HEK293 (cell line): ENCODE measurements at regions not wholly inside any gene's neighbourhood (a gene's known extent, or its start where the extent isn't known, plus 50 kb on each side); places are given as distances from the start of the nearest gene placed in this dataset.

ENCODE experiments used
- CTCF ChIA-PET: fragments of 350-600 bp; formaldehyde crosslinking; extraction: SDS; loops from one replicate; lab custom pipeline; 2021; ENCODE audit warnings: antibody characterized with exemption; lab: Yijun Ruan, JAX
- POLR2A ChIA-PET: fragments of 300-600 bp; formaldehyde crosslinking; extraction: SDS; loops from one replicate; lab custom pipeline; 2020; ENCODE audit warnings: antibody characterized with exemption, inconsistent platforms; lab: Yijun Ruan, JAX
- H3K27ac ChIP-seq: fragments of 200-500 bp; sonication (Bioruptor generic); 2 replicates; pipeline ENCODE4 v1.5.1; 2014; ENCODE audit warnings: low read depth, low read length, control low read depth, inconsistent platforms; ENCODE audit errors: extremely low read depth
- H3K36me3 ChIP-seq, 2 experiments: fragments of 200-500 bp in 1 of 2; sonication (Bioruptor generic) in 1 of 2; 1 replicate in 1 of 2; 2 replicates in 1 of 2; pipeline ENCODE4 v1.5.1; 2014 to 2017; ENCODE audit warnings: inconsistent platforms in 2 of 2, low read length in 2 of 2; ENCODE audit not compliant: control insufficient read depth in 2 of 2, insufficient read depth in 1 of 2
- H3K4me1 ChIP-seq: fragments of 200-500 bp; sonication (Bioruptor generic); 2 replicates; pipeline ENCODE4 v1.5.1; 2014; ENCODE audit warnings: mild to moderate bottlenecking, low read length, inconsistent platforms; ENCODE audit not compliant: control insufficient read depth, insufficient read depth
- H3K4me3 ChIP-seq: 2 replicates; pipeline ENCODE4 v1.5.1; 2011; ENCODE audit warnings: low read depth, mild to moderate bottlenecking, control low read depth, low read length, moderate library complexity
- H3K9me3 ChIP-seq: fragments of 200-500 bp; sonication (Bioruptor generic); 2 replicates; pipeline ENCODE4 v1.5.1; 2014; ENCODE audit warnings: low read depth, low read length, inconsistent platforms; ENCODE audit not compliant: control insufficient read depth, insufficient read depth
- KLF8 ChIP-seq: fragments of 450-650 bp; formaldehyde crosslinking; IDR thresholded peaks from 2 replicates; pipeline ENCODE4 v1.5.1; 2016; ENCODE audit warnings: missing biosample characterization, missing genetic modification characterization
- MZF1 ChIP-seq: fragments of 450-650 bp; formaldehyde crosslinking; IDR thresholded peaks from 2 replicates; pipeline ENCODE4 v1.5.1; 2017; ENCODE audit warnings: missing biosample characterization, missing genetic modification characterization, borderline replicate concordance
- ZBTB7A ChIP-seq: fragments of 450-650 bp; formaldehyde crosslinking; IDR thresholded peaks from 2 replicates; pipeline ENCODE4 v1.5.1; 2016; ENCODE audit warnings: low read depth, missing biosample characterization, missing genetic modification characterization
- ZNF114 ChIP-seq: fragments of 450-650 bp; formaldehyde crosslinking; IDR thresholded peaks from 2 replicates; pipeline ENCODE4 v1.5.0; 2017; ENCODE audit warnings: missing biosample characterization, missing genetic modification characterization
- ZNF133 ChIP-seq: fragments of 450-650 bp; formaldehyde crosslinking; IDR thresholded peaks from 2 replicates; pipeline ENCODE4 v1.5.1; 2016; ENCODE audit warnings: missing biosample characterization, missing genetic modification characterization
- ZNF146 ChIP-seq: fragments of 450-650 bp; formaldehyde crosslinking; IDR thresholded peaks from 2 replicates; pipeline ENCODE4 v1.5.1; 2016; ENCODE audit warnings: missing biosample characterization, missing genetic modification characterization
- ZNF155 ChIP-seq: fragments of 450-650 bp; formaldehyde crosslinking; IDR thresholded peaks from 2 replicates; pipeline ENCODE4 v1.5.1; 2016; ENCODE audit warnings: missing biosample characterization, missing genetic modification characterization
- ZNF169 ChIP-seq: fragments of 450-650 bp; formaldehyde crosslinking; IDR thresholded peaks from 2 replicates; pipeline ENCODE4 v1.5.1; 2016; ENCODE audit warnings: missing biosample characterization, missing genetic modification characterization
- ZNF19 ChIP-seq: fragments of 450-650 bp; formaldehyde crosslinking; IDR thresholded peaks from 2 replicates; pipeline ENCODE4; 2016; ENCODE audit warnings: missing biosample characterization, missing genetic modification characterization, low read depth
- ZNF223 ChIP-seq: fragments of 450-650 bp; formaldehyde crosslinking; IDR thresholded peaks from 2 replicates; pipeline ENCODE4 v1.5.1; 2016; ENCODE audit warnings: missing biosample characterization, missing genetic modification characterization
- ZNF416 ChIP-seq: fragments of 450-650 bp; formaldehyde crosslinking; IDR thresholded peaks from 2 replicates; pipeline ENCODE4 v1.5.1; 2016; ENCODE audit warnings: missing biosample characterization, missing genetic modification characterization
- ZNF529 ChIP-seq: fragments of 450-650 bp; formaldehyde crosslinking; IDR thresholded peaks from 2 replicates; pipeline ENCODE4 v1.5.1; 2017; ENCODE audit warnings: missing genetic modification characterization, missing biosample characterization; ENCODE audit not compliant: insufficient replicate concordance
- ZNF610 ChIP-seq: fragments of 450-650 bp; formaldehyde crosslinking; IDR thresholded peaks from 2 replicates; pipeline ENCODE4 v1.5.1; 2016; ENCODE audit warnings: missing biosample characterization, missing genetic modification characterization, borderline replicate concordance
- ZNF621 ChIP-seq: fragments of 450-650 bp; formaldehyde crosslinking; IDR thresholded peaks from 2 replicates; pipeline ENCODE4 v1.5.1; 2017; ENCODE audit warnings: missing biosample characterization, missing genetic modification characterization
- ZNF626 ChIP-seq: fragments of 450-650 bp; sonication (Bioruptor Pico); formaldehyde crosslinking; IDR thresholded peaks from 2 replicates; pipeline ENCODE4 v1.5.1; 2018; ENCODE audit warnings: missing biosample characterization, missing genetic modification characterization, inconsistent platforms
- TF ChIP-seq, protein P1 (sequence below): fragments of 450-650 bp; formaldehyde crosslinking; IDR thresholded peaks from 2 replicates; pipeline ENCODE4 v1.5.1; 2016; ENCODE audit warnings: missing biosample characterization, missing genetic modification characterization
- TF ChIP-seq, protein P2 (sequence below): fragments of 450-650 bp; formaldehyde crosslinking; IDR thresholded peaks from 2 replicates; pipeline ENCODE4 v1.5.1; 2016; ENCODE audit warnings: missing biosample characterization, missing genetic modification characterization
- TF ChIP-seq, protein P3 (sequence below): fragments of 450-650 bp; formaldehyde crosslinking; IDR thresholded peaks from 2 replicates; pipeline ENCODE4 v1.5.1; 2016; ENCODE audit warnings: missing biosample characterization, missing genetic modification characterization
- TF ChIP-seq, protein P4 (sequence below): fragments of 450-650 bp; formaldehyde crosslinking; IDR thresholded peaks from 2 replicates; pipeline ENCODE4 v1.5.1; 2016; ENCODE audit warnings: missing biosample characterization, missing genetic modification characterization
- TF ChIP-seq, protein P5 (sequence below): fragments of 450-650 bp; formaldehyde crosslinking; IDR thresholded peaks from 2 replicates; pipeline ENCODE4 v1.5.1; 2017; ENCODE audit warnings: missing biosample characterization, missing genetic modification characterization
- TF ChIP-seq, protein P6 (sequence below): fragments of 450-650 bp; formaldehyde crosslinking; IDR thresholded peaks from 2 replicates; pipeline ENCODE4 v1.5.1; 2016; ENCODE audit warnings: missing biosample characterization, missing genetic modification characterization
- TF ChIP-seq, protein P7 (sequence below): fragments of 450-650 bp; formaldehyde crosslinking; IDR thresholded peaks from 2 replicates; pipeline ENCODE4 v1.5.1; 2016; ENCODE audit warnings: missing biosample characterization, missing genetic modification characterization

DNA sequence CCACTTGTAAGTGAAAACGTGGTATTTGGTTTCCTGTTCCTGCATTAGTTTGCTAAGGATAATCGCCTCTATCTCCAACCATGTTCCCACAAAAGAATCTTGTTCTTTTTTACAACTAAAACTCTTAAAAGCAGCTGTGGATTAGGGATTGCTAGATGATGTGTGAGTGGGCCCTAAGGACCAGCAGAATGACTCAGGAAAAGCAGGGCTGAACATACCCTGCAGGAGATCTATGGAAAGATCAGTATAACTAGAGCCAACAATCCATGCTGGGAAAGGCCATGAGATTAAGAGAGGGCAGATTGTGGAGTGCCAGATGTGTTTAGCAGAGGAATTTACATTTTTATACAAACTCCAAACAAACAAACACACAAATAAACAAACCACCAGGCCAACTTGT is 128.4 kb upstream of the TMEM164 start:
- Histone ChIP-seq H3K9me3 (no peaks in the 10 kb centered on the region), H3K36me3 (no peaks in the 10 kb centered on the region), H3K4me1 (no peaks in the 10 kb centered on the region; the same call in 1 of the 2 replicates), H3K4me3 (no peak overlapping the region), H3K27ac (no peak overlapping the region)
- TF ChIP-seq, protein P1, sequence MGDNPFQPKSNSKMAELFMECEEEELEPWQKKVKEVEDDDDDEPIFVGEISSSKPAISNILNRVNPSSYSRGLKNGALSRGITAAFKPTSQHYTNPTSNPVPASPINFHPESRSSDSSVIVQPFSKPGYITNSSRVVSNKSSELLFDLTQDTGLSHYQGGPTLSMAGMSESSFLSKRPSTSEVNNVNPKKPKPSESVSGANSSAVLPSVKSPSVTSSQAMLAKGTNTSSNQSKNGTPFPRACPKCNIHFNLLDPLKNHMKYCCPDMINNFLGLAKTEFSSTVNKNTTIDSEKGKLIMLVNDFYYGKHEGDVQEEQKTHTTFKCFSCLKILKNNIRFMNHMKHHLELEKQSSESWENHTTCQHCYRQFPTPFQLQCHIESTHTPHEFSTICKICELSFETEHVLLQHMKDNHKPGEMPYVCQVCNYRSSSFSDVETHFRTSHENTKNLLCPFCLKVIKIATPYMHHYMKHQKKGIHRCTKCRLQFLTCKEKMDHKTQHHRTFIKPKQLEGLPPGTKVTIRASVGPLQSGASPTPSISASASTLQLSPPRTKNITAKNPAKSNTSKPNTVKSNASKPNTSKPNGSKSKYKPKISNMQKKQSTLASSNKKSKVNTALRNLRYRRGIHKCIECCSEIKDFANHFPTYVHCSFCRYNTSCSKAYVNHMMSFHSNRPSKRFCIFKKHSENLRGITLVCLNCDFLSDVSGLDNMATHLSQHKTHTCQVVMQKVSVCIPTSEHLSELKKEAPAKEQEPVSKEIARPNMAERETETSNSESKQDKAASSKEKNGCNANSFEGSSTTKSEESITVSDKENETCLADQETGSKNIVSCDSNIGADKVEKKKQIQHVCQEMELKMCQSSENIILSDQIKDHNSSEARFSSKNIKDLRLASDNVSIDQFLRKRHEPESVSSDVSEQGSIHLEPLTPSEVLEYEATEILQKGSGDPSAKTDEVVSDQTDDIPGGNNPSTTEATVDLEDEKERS, result no peak
- TF ChIP-seq, protein P2, sequence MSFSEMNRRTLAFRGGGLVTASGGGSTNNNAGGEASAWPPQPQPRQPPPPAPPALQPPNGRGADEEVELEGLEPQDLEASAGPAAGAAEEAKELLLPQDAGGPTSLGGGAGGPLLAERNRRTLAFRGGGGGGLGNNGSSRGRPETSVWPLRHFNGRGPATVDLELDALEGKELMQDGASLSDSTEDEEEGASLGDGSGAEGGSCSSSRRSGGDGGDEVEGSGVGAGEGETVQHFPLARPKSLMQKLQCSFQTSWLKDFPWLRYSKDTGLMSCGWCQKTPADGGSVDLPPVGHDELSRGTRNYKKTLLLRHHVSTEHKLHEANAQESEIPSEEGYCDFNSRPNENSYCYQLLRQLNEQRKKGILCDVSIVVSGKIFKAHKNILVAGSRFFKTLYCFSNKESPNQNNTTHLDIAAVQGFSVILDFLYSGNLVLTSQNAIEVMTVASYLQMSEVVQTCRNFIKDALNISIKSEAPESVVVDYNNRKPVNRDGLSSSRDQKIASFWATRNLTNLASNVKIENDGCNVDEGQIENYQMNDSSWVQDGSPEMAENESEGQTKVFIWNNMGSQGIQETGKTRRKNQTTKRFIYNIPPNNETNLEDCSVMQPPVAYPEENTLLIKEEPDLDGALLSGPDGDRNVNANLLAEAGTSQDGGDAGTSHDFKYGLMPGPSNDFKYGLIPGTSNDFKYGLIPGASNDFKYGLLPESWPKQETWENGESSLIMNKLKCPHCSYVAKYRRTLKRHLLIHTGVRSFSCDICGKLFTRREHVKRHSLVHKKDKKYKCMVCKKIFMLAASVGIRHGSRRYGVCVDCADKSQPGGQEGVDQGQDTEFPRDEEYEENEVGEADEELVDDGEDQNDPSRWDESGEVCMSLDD (tag by site-specific recombination), result no peak
- no peak for TF ChIP-seq ZNF416 (tag by site-specific recombination)
- TF ChIP-seq ZBTB7A (tag by site-specific recombination), result no peak
- no peak for TF ChIP-seq ZNF146 (tag by site-specific recombination)
- TF ChIP-seq ZNF155 (tag by site-specific recombination), result no peak
- POLR2A ChIA-PET, result no interaction called here
- CTCF ChIA-PET, result interaction anchor here (0.6 to 2.0 kb wide), 3 partner anchors 12 to 378 kb away, joined by 3 to 7 read pairs (median 5); no protein-coding TSS in a partner anchor

DNA sequence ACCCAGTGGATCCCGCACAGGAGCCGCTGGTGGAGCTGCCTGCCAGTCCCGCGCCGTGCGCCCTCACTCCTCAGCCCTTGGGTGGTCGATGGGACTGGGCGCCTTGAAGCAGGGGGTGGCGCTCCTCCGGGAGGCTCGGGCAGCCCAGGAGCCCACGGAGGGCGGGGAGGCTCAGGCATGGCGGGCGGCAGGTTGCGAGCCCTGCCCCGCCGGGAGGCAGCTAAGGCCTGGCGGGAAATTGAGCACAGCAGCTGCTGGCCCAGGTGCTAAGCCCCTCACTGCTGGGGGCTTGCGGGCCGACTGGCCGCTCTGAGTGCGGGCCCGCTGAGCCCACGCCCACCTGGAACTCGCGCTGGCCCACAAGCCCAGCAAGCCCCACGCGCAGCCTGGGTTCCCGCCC is 127.1 kb upstream of the TMEM164 start:
- Histone ChIP-seq H3K9me3 (no peaks in the 10 kb centered on the region), H3K27ac (no peak overlapping the region), H3K4me1 (no peaks in the 10 kb centered on the region; the same call in 1 of the 2 replicates), H3K36me3 (no peaks in the 10 kb centered on the region), H3K4me3 (no peak overlapping the region)
- POLR2A ChIA-PET, result no interaction called here
- CTCF ChIA-PET, result interaction anchor here (0.7 kb wide), 1 partner anchor 384 kb away, joined by 3 read pairs; no protein-coding TSS in a partner anchor
- TF ChIP-seq ZNF114 (tag by site-specific recombination) (no peak), ZNF223 (no peak), ZNF610 (no peak), ZNF621 (tag by site-specific recombination) (no peak), ZNF169 (no peak), MZF1 (tag by site-specific recombination) (no peak), ZNF133 (tag by site-specific recombination) (no peak), ZNF529 (tag by site-specific recombination) (no peak), KLF8 (no peak), ZNF626 (tag by site-specific recombination) (no peak), ZNF19 (tag by site-specific recombination) (no peak)
- TF ChIP-seq, protein P3, sequence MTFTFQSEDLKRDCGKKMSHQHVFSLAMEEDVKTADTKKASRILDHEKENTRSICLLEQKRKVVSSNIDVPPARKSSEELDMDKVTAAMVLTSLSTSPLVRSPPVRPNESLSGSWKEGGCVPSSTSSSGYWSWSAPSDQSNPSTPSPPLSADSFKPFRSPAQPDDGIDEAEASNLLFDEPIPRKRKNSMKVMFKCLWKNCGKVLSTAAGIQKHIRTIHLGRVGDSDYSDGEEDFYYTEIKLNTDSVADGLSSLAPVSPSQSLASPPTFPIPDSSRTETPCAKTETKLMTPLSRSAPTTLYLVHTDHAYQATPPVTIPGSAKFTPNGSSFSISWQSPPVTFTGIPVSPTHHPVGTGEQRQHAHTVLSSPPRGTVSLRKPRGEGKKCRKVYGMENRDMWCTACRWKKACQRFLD (tag by site-specific recombination), result no peak
- TF ChIP-seq, protein P4, sequence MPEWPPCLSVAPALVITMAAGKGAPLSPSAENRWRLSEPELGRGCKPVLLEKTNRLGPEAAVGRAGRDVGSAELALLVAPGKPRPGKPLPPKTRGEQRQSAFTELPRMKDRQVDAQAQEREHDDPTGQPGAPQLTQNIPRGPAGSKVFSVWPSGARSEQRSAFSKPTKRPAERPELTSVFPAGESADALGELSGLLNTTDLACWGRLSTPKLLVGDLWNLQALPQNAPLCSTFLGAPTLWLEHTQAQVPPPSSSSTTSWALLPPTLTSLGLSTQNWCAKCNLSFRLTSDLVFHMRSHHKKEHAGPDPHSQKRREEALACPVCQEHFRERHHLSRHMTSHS, result no peak
- TF ChIP-seq, protein P5, sequence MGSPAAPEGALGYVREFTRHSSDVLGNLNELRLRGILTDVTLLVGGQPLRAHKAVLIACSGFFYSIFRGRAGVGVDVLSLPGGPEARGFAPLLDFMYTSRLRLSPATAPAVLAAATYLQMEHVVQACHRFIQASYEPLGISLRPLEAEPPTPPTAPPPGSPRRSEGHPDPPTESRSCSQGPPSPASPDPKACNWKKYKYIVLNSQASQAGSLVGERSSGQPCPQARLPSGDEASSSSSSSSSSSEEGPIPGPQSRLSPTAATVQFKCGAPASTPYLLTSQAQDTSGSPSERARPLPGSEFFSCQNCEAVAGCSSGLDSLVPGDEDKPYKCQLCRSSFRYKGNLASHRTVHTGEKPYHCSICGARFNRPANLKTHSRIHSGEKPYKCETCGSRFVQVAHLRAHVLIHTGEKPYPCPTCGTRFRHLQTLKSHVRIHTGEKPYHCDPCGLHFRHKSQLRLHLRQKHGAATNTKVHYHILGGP (tag by site-specific recombination), result no peak
- TF ChIP-seq, protein P6, sequence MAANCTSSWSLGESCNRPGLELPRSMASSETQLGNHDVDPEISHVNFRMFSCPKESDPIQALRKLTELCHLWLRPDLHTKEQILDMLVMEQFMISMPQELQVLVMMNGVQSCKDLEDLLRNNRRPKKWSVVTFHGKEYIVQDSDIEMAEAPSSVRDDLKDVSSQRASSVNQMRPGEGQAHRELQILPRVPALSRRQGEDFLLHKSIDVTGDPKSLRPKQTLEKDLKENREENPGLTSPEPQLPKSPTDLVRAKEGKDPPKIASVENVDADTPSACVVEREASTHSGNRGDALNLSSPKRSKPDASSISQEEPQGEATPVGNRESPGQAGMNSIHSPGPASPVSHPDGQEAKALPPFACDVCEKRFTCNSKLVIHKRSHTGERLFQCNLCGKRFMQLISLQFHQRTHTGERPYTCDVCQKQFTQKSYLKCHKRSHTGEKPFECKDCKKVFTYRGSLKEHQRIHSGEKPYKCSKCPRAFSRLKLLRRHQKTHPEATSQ (tag by site-specific recombination), result no peak
- TF ChIP-seq, protein P7, sequence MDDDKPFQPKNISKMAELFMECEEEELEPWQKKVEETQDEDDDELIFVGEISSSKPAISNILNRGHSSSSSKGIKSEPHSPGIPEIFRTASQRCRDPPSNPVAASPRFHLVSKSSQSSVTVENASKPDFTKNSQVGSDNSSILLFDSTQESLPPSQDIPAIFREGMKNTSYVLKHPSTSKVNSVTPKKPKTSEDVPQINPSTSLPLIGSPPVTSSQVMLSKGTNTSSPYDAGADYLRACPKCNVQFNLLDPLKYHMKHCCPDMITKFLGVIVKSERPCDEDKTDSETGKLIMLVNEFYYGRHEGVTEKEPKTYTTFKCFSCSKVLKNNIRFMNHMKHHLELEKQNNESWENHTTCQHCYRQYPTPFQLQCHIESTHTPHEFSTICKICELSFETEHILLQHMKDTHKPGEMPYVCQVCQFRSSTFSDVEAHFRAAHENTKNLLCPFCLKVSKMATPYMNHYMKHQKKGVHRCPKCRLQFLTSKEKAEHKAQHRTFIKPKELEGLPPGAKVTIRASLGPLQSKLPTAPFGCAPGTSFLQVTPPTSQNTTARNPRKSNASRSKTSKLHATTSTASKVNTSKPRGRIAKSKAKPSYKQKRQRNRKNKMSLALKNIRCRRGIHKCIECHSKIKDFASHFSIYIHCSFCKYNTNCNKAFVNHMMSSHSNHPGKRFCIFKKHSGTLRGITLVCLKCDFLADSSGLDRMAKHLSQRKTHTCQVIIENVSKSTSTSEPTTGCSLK (tag by site-specific recombination), result no peak
